ENCODE measurements at regions not wholly inside any gene's neighbourhood (a gene's known extent, or its start where the extent isn't known, plus 50 kb on each side); places are given as distances from the start of the nearest gene placed in this dataset.

DNA sequence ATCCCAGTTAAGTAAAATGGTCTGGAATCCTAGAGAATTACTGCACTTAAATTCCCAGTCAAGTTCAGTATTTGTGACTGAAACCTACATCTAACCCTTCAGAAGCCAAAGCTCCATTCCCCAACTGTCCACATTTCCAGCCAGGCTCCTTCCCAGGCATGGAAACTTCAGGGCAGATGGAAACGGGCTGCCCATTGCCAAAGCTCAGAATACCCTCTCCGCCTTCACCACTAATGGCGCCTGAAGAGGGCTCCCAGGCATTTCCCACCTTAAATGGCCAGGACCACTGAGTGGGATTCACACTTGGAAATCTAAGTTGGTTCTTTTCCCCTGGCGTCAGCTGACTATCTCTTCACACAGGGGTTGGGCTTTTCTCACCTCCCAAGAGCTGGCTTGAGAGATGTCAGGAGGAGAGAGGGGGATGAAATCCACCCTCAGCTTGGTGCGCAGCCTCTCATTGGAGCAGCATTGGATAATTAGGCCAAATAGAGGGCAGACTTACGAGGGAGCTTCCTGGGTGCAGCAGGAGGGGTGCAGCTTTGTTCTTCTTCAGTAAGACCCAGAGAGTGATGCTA is 82.9 kb downstream of the ANKRD60 start:
- no peak for TF ChIP-seq EZH2 (IDR thresholded peaks at IDR 0.05; ENCODE audit: low read length, unreplicated experiment)
- TF ChIP-seq, protein P1, sequence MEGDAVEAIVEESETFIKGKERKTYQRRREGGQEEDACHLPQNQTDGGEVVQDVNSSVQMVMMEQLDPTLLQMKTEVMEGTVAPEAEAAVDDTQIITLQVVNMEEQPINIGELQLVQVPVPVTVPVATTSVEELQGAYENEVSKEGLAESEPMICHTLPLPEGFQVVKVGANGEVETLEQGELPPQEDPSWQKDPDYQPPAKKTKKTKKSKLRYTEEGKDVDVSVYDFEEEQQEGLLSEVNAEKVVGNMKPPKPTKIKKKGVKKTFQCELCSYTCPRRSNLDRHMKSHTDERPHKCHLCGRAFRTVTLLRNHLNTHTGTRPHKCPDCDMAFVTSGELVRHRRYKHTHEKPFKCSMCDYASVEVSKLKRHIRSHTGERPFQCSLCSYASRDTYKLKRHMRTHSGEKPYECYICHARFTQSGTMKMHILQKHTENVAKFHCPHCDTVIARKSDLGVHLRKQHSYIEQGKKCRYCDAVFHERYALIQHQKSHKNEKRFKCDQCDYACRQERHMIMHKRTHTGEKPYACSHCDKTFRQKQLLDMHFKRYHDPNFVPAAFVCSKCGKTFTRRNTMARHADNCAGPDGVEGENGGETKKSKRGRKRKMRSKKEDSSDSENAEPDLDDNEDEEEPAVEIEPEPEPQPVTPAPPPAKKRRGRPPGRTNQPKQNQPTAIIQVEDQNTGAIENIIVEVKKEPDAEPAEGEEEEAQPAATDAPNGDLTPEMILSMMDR (conservative IDR thresholded peaks at IDR 0.05; ENCODE audit: low read depth, low read length): no peak
- no peak for TF ChIP-seq EZH2phosphoT487 (IDR thresholded peaks at IDR 0.05; ENCODE audit: borderline replicate concordance, low read length)
